Epidermal melanocyte (primary cell): ENCODE measurements at regions not wholly inside any gene's neighbourhood (a gene's known extent, or its start where the extent isn't known, plus 50 kb on each side); places are given as distances from the start of the nearest gene placed in this dataset.

Experiments used
- DNase-seq: peaks from one replicate; pipeline ENCODE4 v3.0.0; 2011; ENCODE audit warnings: low spot score; ENCODE audit not compliant: insufficient read length

- no peak for DNase-seq
Measured at GRCh38 chr2:120852200-120852815, 116.6 kb downstream of the GLI2 start.

GRCh38 chr2:120853306-120854013 lies 117.8 kb downstream of the GLI2 start:
- DNase-seq, result no peak

GRCh38 chr2:120854014-120854620 lies 118.4 kb downstream of the GLI2 start:
- no peak for DNase-seq

GRCh38 chr2:120854766-120855530 lies 119.3 kb downstream of the GLI2 start:
- no peak for DNase-seq

- DNase-seq, result no peak
Measured at GRCh38 chr2:120855855-120856405, 120.3 kb downstream of the GLI2 start.

GRCh38 chr2:120856421-120856862 lies 120.8 kb downstream of the GLI2 start:
- no peak for DNase-seq

- DNase-seq, result no peak
Measured at GRCh38 chr2:120857422-120857821, 121.8 kb downstream of the GLI2 start.

- no peak for DNase-seq
Measured at GRCh38 chr2:120857931-120858330, 122.3 kb downstream of the GLI2 start.

GRCh38 chr2:120858361-120859106 lies 122.9 kb downstream of the GLI2 start:
- no peak for DNase-seq

- no peak for DNase-seq
Measured at GRCh38 chr2:120859128-120859527, 123.5 kb downstream of the GLI2 start.

- no peak for DNase-seq
Measured at GRCh38 chr2:120859814-120860578, 124.3 kb downstream of the GLI2 start.

GRCh38 chr2:120860579-120860922 lies 124.9 kb downstream of the GLI2 start:
- no peak for DNase-seq

- DNase-seq, result no peak
Measured at GRCh38 chr2:120861191-120861575, 125.5 kb downstream of the GLI2 start.

GRCh38 chr2:120861576-120862191 lies 126.0 kb downstream of the GLI2 start:
- no peak for DNase-seq

- DNase-seq, result no peak
Measured at GRCh38 chr2:120862201-120863060, 126.8 kb downstream of the GLI2 start.

- DNase-seq, result no peak
Measured at GRCh38 chr2:120863146-120863545, 127.5 kb downstream of the GLI2 start.

GRCh38 chr2:120863661-120864320 lies 128.1 kb downstream of the GLI2 start:
- DNase-seq, result no peak

GRCh38 chr2:120864981-120865380 lies 129.3 kb downstream of the GLI2 start:
- DNase-seq, result no peak
